ENCODE measurements at regions not wholly inside any gene's neighbourhood (a gene's known extent, or its start where the extent isn't known, plus 50 kb on each side); places are given as distances from the start of the nearest gene placed in this dataset.

DNA sequence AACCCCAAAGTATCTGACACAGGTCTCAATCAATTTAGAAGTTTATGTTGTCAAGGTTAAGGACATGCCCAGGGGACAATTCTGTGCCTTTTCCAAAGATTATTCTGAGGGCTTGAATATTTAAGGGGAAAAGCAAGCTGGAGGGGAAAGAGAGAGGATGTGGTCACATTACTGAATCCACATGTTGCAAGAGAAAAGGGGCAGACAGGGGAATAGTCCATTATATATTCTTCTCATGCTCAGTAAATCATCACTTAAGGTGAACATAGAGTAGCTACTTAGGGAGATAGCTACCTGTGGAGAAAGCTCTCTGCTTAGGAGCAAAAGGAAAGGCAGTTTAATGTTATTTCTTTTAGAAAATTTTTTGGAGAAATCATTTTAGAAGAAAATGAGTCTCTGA, 751.6 kb downstream of the SI start (continued):
- no peak for TF ChIP-seq ZEB2 (tag by site-specific recombination; IDR thresholded peaks at IDR 0.05)
- TF ChIP-seq ZNF24 (tag by site-specific recombination; IDR thresholded peaks at IDR 0.05): no peak
- TF ChIP-seq ZNF843 (tag by site-specific recombination; IDR thresholded peaks at IDR 0.05): no peak

DNA sequence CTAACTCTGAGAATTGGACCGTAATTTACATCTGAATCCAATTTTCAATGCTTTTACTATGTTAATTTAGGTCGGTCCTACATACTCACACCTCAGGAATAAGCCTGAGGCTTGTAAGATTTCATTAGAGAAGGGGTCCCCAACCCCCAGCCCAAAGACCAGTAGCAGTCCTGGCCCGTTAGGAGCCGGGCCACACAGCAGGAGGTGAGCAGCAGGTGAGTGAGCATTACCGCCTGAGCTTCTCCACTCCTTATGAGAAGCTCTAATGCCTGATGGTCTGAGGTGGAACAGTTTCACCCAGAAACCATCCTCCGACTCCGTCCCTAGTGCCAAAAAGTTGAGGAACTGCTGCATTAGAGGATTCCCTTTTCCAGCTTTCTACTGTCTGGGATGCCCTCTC, 757.3 kb downstream of the SI start:
- Histone ChIP-seq H3K4me3 (ENCODE audit: low read depth, low read length) (no peak overlapping the region), H3K4me1 (ENCODE audit: control insufficient read depth, insufficient read depth, low read length) (no peaks in the 10 kb centered on the region), H3K27ac (ENCODE audit: extremely low read depth, low read depth, low read length) (no peak overlapping the region), H3K9me3 (ENCODE audit: control insufficient read depth, insufficient read depth, low read depth, low read length) (no peaks in the 10 kb centered on the region), H3K36me3 (ENCODE audit: control insufficient read depth in 2 of 2, insufficient read depth in 1 of 2, low read length in 2 of 2) (no peaks in the 10 kb centered on the region)
- ChIA-PET POLR2A (no interaction called here), CTCF (no interaction called here)
- no peak for TF ChIP-seq ZNF138 (tag by site-specific recombination; IDR thresholded peaks at IDR 0.05; ENCODE audit: borderline replicate concordance)
- TF ChIP-seq PRDM10 (tag by site-specific recombination; IDR thresholded peaks at IDR 0.05): no peak
- TF ChIP-seq, protein P1, sequence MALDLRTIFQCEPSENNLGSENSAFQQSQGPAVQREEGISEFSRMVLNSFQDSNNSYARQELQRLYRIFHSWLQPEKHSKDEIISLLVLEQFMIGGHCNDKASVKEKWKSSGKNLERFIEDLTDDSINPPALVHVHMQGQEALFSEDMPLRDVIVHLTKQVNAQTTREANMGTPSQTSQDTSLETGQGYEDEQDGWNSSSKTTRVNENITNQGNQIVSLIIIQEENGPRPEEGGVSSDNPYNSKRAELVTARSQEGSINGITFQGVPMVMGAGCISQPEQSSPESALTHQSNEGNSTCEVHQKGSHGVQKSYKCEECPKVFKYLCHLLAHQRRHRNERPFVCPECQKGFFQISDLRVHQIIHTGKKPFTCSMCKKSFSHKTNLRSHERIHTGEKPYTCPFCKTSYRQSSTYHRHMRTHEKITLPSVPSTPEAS (tag by site-specific recombination; IDR thresholded peaks at IDR 0.05): no peak
- TF ChIP-seq ZNF561 (tag by site-specific recombination; IDR thresholded peaks at IDR 0.05; ENCODE audit: borderline replicate concordance): no peak
- no peak for TF ChIP-seq ZNF670 (tag by site-specific recombination; IDR thresholded peaks at IDR 0.05; ENCODE audit: low read depth)
- TF ChIP-seq ZNF324 (tag by site-specific recombination; IDR thresholded peaks at IDR 0.05): no peak
- no peak for TF ChIP-seq ZNF404 (tag by site-specific recombination; IDR thresholded peaks at IDR 0.05)
- TF ChIP-seq ATF2 (tag by site-specific recombination; IDR thresholded peaks at IDR 0.05; ENCODE audit: low read depth): no peak
- TF ChIP-seq ZBTB48 (tag by site-specific recombination; IDR thresholded peaks at IDR 0.05): no peak
- TF ChIP-seq ZNF211 (tag by site-specific recombination; IDR thresholded peaks at IDR 0.05; ENCODE audit: low read depth): no peak
- TF ChIP-seq ZNF112 (tag by site-specific recombination; IDR thresholded peaks at IDR 0.05): no peak
- no peak for TF ChIP-seq ZNF610 (tag by site-specific recombination; IDR thresholded peaks at IDR 0.05; ENCODE audit: borderline replicate concordance)
- no peak for TF ChIP-seq ZFHX2 (tag by site-specific recombination; conservative IDR thresholded peaks at IDR 0.05)
- TF ChIP-seq ZNF280D (tag by site-specific recombination; IDR thresholded peaks at IDR 0.05): no peak
- no peak for TF ChIP-seq ZNF624 (tag by site-specific recombination; IDR thresholded peaks at IDR 0.05)
- TF ChIP-seq YY1 (tag by site-specific recombination; IDR thresholded peaks at IDR 0.05): no peak
- no peak for TF ChIP-seq ZNF140 (tag by site-specific recombination; IDR thresholded peaks at IDR 0.05)
- TF ChIP-seq MEIS1 (CRISPR knock-in tag; IDR thresholded peaks at IDR 0.05; ENCODE audit: borderline replicate concordance): no peak
- no peak for TF ChIP-seq YY2 (tag by site-specific recombination; IDR thresholded peaks at IDR 0.05)

Data from HEK293 (cell line).